GM12874 (cell line): ENCODE measurements at regions not wholly inside any gene's neighbourhood (a gene's known extent, or its start where the extent isn't known, plus 50 kb on each side); places are given as distances from the start of the nearest gene placed in this dataset.

ENCODE experiments used
- CTCF ChIP-seq: IDR thresholded peaks from 2 replicates; pipeline ENCODE4 v1.5.1; 2011; ENCODE audit warnings: low read depth, mild to moderate bottlenecking, control low read depth, low read length, moderate library complexity; ENCODE audit not compliant: insufficient read depth

- no peak for TF ChIP-seq CTCF
Measured at GRCh38 chr11:131121426-131122333, 205.4 kb upstream of the SNX19 start.

GRCh38 chr11:131122448-131122847, 206.2 kb upstream of the SNX19 start:
- no peak for TF ChIP-seq CTCF

GRCh38 chr11:131129474-131129873, 213.2 kb upstream of the SNX19 start:
- no peak for TF ChIP-seq CTCF

- no peak for TF ChIP-seq CTCF
Measured at GRCh38 chr11:131135611-131136010, 219.3 kb upstream of the SNX19 start.

- TF ChIP-seq CTCF: no peak
Measured at GRCh38 chr11:131136486-131136885, 220.2 kb upstream of the SNX19 start.

- TF ChIP-seq CTCF: no peak
Measured at GRCh38 chr11:131137046-131137445, 220.8 kb upstream of the SNX19 start.

GRCh38 chr11:131138731-131139130, 222.5 kb upstream of the SNX19 start:
- no peak for TF ChIP-seq CTCF
